ENCODE measurements at regions not wholly inside any gene's neighbourhood (a gene's known extent, or its start where the extent isn't known, plus 50 kb on each side); places are given as distances from the start of the nearest gene placed in this dataset.
"Not testable (repeated sequence)": the region's sequence is repeated elsewhere in the genome, so short reads cannot be mapped to it uniquely, and the experiment has no call there.

- H3K9me3 ChIP-seq = no peaks in the 10 kb centered on the region
- DNase-seq = no peak
- 91% methylated on average over 5 of the region's 5 CpGs for WGBS, 2 donors
- intact Hi-C loops (cut with DNase I) = no loop called here
- no peak for TF ChIP-seq CTCF (IDR thresholded peaks at IDR 0.05)
- no peaks in the 10 kb centered on the region for H3K4me1 ChIP-seq
- ATAC-seq = no peak
- H3K27ac ChIP-seq = no peak overlapping the region
- H3K36me3 ChIP-seq = no peaks in the 10 kb centered on the region
- H3K4me3 ChIP-seq = no peak overlapping the region
- H3K27me3 ChIP-seq = peaks cover 0 to 10% (median 4%) of the 10 kb centered on the region in 7 donors
Measured at GRCh38 chr10:27373566-27374160, 130.4 kb upstream of the RAB18 start.

GRCh38 chr10:27372095-27372494, 131.5 kb upstream of the ACBD5 start:
- H3K27ac ChIP-seq = no peak overlapping the region
- H3K9me3 ChIP-seq = no peaks in the 10 kb centered on the region
- TF ChIP-seq CTCF (IDR thresholded peaks at IDR 0.05) = no peak
- H3K36me3 ChIP-seq = no peaks in the 10 kb centered on the region
- intact Hi-C loops (cut with DNase I) = no loop called here
- no peak for DNase-seq
- H3K27me3 ChIP-seq = peaks cover 0 to 10% (median 4%) of the 10 kb centered on the region in 7 donors
- no peaks in the 10 kb centered on the region for H3K4me1 ChIP-seq
- ATAC-seq = no peak
- WGBS, 2 donors = 91 to 93% methylated on average over 5 of the region's 5 CpGs
- no peak overlapping the region for H3K4me3 ChIP-seq

- H3K4me1 ChIP-seq; DNase-seq; intact Hi-C loops (cut with DNase I); H3K36me3 ChIP-seq; ATAC-seq; H3K4me3 ChIP-seq; H3K27me3 ChIP-seq; H3K9me3 ChIP-seq; H3K27ac ChIP-seq: not testable (repeated sequence)
- WGBS, 2 donors = 84 to 92% methylated on average over 5 of the region's 5 CpGs
Measured at GRCh38 chr10:27371375-27371774, 130.8 kb upstream of the ACBD5 start.

GRCh38 chr10:27369880-27370279, 129.3 kb upstream of the ACBD5 start:
- peak in 2 of 9 donors; percentile 10 to 14 for TF ChIP-seq CTCF (IDR thresholded peaks at IDR 0.05)
- H3K27ac ChIP-seq = no peak overlapping the region
- H3K4me1 ChIP-seq = no peaks in the 10 kb centered on the region
- 80 to 81% methylated on average over 3 of the region's 3 CpGs for WGBS, 2 donors
- no peak overlapping the region for H3K4me3 ChIP-seq
- no peaks in the 10 kb centered on the region for H3K36me3 ChIP-seq
- H3K9me3 ChIP-seq = no peaks in the 10 kb centered on the region
- intact Hi-C loops (cut with DNase I) = loop anchor here in 1 of 10 donors (10.0 kb wide), 1 partner anchor 145 kb away; no protein-coding TSS in a partner anchor
- H3K27me3 ChIP-seq = peaks cover 0 to 10% (median 4%) of the 10 kb centered on the region in 7 donors
- ATAC-seq = no peak
- no peak for DNase-seq

- TF ChIP-seq CTCF (IDR thresholded peaks at IDR 0.05) = no peak
- H3K4me1 ChIP-seq = no peaks in the 10 kb centered on the region
- DNase-seq (no peak), ATAC-seq (no peak)
- WGBS, 2 donors = 92 to 93% methylated on average over 10 of the region's 10 CpGs
- no peak overlapping the region for H3K27ac ChIP-seq
- peaks cover 0 to 10% (median 4%) of the 10 kb centered on the region in 7 donors for H3K27me3 ChIP-seq
- H3K4me3 ChIP-seq = no peak overlapping the region
- no peaks in the 10 kb centered on the region for H3K9me3 ChIP-seq
- H3K36me3 ChIP-seq = no peaks in the 10 kb centered on the region
- intact Hi-C loops (cut with DNase I) = loop anchor here in 1 of 10 donors (10.0 kb wide), 1 partner anchor 144 kb away; no protein-coding TSS in a partner anchor
Measured at GRCh38 chr10:27368706-27369105, 128.1 kb upstream of the ACBD5 start.
